Stimulated activated CD4-positive, alpha-beta T cell treated with anti-CD3 and anti-CD28 coated beads, Interleukin-12 subunit alpha, Interleukin-12 subunit beta, amount 100 ng/mL, for 24 hours (primary cell): ENCODE measurements at regions not wholly inside any gene's neighbourhood (a gene's known extent, or its start where the extent isn't known, plus 50 kb on each side); places are given as distances from the start of the nearest gene placed in this dataset.

ENCODE experiments used
- DNase-seq, 2 experiments: peaks; one replicate each; pipeline ENCODE4 v3.0.0-alpha.2; 2020; ENCODE audit warnings: low read depth in 2 of 2

DNA sequence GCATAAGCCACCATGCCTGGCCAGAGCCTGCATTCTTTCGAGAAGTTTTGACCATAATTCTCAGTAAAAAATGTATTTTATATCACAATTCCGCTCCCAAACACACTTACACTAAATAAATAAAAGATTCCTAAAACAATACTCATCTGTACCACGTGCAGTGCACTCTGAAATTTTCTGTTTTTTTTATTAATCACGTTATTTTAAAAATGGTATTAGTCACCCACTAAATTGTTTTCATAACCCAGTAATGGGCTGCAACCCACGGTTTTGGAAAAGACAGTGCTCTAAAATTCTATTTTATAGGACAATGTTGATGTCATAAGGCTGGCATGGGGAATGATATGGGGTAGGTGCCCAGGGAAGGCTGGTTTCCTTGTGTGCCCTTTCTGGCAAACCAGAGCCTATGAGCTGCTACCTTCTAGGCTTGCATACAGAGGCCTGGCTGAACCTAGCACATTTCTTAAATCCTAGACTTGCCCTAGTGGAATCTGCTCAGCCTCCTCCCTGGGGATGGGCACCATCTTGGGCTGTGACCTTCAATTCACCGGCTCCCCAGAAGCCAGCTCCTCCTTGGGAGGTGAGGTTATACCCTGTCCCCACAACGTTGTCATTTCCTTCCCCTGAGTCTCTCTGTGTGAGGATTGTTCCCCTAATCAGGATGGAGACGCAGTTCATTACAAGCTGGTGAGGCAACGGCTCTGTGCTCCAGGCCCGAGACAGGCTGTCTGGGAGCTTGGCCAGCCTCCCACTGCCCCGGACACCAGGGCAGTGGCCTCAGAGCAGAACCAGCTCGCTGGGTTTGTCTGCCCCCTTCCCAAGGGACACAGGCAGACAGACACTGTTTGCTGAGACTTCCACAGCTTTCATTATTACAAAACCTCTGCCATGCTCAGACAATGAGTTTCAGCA, 116.5 kb upstream of the NAV2 start:
- no peak for DNase-seq

DNA sequence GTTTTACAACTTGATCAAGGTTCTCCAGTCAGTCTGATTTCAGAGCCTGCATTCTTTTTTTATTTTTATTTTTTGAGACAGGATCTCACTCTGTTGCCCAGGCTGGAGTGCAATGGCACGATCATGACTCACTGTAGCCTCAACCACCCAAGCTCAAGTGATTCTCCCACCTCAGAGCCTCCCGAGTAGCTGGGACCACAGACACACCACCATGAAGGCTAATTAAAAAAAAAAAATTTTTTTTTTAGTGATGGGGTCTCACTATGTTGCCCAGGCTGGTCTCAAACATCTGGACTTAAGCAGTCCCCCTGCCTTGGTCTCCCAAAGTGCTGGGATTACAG, 117.2 kb upstream of the NAV2 start:
- DNase-seq: no peak

DNA sequence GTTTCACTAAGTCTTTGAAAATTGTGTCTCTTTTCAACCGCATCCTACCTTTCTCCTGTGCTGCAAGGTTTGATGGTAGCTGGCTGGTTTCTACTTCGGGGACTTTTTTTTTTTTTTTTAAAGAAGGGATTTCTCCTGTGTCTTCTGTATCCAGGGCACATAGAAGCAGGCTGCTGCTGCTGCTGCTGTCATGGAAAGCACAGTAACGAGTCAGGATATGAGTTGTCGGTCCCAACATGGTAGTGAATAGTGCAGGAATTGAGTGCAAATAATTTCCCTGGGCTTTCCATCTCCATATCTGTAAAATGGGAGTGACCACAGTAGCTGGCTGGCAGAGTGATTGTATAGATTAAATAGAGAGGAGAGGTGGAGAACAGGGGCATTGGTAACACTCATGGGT, 118.3 kb upstream of the NAV2 start:
- DNase-seq: no peak

DNA sequence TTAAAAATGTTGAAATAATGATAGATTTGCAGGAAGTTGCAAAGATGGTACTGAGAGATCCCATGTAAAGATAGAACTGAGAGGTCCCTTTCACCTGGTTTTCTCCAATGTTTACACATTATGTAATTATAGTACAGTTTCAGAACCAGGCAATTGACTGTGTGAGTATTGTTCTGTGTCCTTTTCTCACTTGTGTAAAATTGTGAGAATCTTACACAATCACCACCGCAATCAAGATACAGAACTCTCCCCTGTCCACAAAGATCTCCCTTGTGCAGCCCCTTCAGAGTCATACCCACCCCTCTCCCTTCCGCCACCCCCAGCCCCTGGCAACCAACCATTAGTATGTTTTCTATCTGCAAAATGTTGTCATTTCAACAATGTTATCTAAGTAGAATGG, 119.8 kb upstream of the NAV2 start:
- no peak for DNase-seq

DNA sequence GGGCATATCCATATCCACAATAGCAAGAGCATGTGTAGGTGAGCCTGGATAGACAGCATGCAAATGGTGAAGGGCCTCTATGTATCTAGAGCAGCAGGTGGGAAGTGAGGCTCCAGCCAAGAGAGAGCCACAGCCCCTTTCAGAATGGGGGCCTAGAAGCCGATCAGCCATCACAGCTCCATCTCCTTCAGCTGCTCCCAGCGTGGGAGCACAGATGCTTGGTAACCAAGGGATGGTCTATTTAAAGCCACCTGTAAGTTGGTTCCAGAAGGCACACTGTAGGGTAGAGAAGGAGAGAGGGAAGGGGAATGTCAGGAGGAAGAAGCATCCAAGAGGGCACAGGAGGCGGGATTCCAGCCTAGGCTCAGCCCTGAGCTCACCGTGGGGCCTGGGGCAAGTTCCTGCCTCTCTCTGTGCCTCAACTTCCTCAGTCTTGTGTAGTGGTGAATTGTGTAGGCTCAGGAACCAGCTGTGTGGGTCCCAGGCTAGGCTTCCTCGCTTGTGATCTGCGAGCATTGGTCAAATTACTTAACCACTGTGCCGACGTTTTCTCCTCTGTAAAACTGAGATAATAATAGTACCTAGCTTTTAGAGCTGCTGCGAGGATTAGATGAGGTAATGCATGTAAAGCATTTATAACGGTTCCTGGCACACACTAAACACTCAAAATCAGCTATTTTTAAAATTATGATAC, 122.9 kb upstream of the NAV2 start:
- no peak for DNase-seq

DNA sequence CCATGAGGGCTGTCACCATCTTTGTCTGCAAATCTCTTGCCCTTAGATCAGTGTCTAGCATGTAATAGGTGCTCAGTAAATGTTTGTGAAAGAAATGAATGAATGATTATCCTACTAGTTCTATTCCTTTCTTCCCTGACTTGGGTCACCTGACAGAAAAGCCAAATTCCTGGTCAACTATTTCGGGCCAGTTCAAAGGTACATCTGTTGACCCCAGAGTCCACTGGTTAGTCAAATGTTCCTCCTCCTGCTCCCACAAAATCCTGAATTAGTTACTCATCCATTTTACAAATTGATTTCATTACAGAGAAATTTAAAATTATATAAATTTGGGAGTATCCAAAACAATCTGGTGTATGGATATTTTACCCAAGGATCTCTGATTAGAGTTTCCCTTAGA, 124.7 kb upstream of the NAV2 start:
- no peak for DNase-seq

DNA sequence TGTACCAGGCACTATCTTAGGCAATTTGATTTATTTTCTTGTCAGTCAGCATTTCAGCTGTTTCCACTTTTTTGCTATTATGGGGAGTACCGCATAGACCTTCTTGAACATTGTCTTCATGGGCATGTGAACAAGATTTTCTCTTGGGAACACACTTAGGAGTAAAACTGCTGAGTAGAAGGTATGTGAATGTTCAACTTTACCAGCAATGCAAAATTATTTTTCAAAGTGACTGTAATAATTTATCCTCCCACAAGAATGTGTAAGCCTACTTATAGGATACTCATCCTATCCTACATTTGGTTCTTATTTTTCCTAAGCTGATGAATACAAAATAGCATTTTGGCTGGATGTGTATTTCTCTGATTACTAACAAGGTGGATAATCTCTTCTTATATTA, 132.0 kb upstream of the NAV2 start:
- DNase-seq: no peak

DNA sequence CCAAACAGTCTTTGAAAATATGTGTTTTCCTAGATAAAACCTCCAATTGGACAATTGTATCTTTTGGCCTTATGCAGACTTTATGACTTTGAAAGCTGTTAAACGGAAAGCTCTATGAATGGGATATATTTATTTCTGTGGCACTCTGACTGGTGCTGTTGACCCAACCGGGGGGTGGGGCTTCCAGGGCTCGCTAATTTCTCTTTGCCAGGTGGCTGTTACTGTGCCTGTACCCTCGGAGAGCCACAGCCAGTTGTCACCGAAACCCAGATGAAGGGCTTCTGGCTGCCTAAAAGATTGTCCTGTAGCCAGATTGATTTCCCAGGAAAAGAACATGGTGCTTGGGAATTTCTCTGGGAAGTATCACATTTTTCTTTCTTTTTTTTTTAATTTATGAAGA, 132.7 kb upstream of the NAV2 start:
- no peak for DNase-seq

DNA sequence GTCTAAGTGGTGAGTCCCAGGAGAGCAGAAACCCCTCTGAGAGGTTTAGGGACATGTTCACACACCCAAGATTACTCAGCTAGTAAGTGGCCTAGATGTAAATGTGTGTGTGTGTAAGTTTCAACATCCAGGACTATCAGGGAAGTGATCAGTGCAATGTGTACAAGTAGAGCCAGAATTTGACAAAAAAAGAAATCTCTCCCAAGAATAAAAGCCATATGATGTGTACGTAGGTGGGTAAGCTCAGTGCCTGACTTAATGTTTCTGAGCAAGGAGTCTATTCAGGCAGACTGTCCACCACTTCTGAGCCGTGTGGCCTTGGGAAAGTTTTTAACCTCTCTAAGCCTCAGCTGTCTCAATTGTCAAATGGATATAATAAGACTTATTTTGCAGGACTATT, 133.8 kb upstream of the NAV2 start:
- no peak for DNase-seq

DNA sequence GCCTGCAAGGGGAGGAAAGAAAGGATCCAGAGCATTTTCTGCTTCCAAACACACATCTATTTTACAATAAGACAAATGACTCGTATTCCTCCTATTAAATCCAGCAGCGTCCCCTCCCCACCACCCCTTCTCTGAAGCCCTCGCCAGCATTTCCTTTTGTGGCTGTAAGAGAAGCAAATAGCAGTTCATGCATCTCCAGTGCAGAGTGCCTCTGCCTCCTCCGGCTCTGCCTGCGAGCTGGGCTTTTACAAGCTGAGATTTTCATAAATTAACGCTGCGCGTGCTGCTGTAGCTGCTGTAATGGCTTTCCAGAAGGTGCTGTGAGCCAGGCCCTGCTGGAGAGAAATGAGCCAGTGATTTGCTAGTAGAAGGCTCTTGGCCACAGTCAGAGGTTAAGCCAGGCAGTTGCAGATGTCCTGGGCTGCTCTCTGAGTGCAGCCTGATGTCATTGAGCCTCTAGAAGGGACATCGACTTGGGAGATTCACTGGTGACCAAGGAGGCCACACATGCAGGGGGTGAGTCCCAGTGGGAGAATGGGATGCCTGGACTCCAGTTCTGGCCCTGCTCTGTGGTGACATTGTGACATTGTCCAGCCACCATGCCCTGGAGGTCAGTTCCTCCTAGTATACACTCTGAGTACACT, 134.5 kb upstream of the NAV2 start:
- DNase-seq: no peak

DNA sequence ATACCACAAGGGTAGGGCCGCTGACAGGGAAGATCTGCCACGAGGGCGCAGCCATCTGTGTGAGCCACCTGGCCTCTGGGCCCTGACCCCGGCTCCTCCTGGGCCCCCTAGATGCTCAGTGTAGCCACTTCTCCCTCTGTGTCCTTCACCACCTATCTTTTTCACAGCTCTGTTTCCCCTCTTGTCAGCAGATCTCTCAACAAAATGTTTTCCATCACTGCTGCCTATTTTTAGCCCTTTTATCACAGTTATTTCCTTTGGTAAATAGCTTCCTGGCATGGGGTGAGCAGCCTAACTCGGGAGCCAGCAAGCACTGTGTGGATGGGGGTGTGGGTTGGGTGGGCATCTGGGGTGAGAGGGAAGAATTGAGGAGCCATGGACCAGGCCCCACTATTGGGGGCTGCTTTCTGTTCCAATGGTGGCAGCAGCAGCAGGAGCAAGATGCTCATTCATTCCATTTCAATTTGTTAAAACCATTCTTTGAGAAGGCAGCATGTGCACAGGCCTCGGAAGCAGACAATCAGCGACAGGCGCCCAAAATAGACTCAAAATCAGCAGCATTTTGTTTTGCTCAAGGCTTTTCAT, 135.2 kb upstream of the NAV2 start:
- DNase-seq: no peak

DNA sequence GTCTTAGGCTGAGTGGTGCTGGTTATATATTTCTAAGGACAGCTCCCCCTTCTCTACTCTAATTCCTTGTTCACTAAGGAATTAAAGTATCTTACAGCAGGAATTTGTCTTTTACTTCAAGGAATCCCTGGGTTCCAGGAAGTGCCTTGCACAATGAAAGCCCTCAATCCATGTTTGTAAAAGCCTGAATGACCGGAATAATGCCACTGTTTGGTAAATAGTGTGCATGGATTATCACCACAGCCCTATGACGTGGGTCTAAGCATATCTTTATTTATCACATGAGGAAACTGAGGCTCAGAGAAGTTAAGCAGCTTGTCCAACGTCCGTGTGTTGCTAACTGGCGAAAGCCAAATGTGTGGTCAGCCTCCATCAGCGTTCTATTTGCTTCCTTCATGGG, 135.7 kb upstream of the NAV2 start:
- DNase-seq: no peak

DNA sequence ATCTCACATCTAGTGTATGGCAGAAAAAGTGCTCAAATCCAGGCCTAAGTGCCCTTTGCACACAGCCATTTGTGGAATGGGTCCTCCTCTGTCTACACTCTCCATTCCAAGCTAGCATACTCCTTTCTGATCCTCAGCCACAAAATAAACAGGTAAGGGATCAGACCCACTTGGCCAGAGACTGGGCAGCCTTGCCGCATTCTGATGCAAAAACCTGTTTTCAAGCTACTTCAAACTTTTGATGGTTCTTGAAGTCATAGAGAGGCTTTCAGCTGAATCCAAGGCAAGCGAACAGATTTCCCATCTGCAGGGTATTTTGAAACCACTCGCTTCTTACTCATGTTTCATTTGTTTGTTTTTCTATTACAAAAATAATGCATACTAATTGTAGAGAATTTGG, 136.6 kb upstream of the NAV2 start:
- no peak for DNase-seq

DNA sequence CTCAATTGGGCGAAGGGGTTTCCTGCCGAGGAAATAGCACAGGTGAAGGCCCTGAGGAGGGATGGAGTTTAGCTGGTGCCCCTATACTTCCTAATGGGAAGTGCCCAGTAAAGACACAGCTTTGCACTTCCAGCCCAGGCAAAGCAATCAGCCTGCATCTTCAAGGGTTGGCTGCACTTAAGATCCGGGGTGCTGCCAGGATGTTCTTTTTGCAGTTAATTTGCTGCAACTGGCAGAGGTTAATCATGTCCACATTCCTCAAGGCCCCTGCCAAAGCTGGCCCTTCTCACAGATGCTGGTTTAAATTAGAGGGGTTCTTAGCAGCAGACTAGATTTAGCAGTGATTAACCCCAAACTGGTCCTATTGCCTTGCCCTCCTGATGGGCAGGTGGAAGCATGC, 137.7 kb upstream of the NAV2 start:
- no peak for DNase-seq

DNA sequence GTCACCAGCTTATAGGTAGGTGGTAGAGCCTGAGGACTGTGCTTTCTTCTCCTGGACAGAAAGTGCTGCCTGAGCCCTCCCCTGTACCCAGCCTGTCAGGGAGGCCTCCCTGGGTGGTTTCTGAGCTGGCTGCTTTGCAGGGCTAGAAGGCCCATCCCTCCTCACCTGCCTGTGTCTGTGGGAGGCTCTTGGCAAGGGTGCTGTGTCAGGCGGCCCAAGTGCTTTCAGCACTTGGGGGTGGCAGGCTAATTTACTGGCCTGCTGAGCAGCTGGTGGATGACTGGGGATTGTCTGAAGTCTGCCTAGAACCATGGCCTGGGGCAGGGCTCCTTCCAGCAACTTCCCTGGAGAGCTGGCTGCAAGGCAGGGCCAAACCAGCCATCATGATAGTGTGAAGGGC, 139.0 kb upstream of the NAV2 start:
- DNase-seq: no peak

DNA sequence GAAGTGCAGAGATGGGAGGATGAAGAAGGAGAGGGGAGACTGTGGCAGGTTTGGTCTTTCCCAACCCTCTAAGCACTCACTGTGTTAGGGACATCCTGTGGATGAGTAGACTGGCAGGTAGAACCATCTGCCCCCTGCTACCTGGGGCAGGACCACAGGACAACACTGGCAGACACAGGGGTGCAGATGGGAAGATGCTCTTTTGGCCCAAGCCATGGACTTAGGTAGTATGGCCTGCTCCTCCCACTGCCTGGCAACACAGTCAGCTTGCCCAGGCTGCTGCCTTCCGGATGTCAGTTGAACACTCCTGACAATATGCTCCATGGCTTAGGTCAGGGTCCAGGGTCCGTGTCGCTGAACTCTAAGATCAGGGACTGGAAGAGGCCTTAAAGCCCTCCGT, 140.7 kb upstream of the NAV2 start:
- DNase-seq: no peak

DNA sequence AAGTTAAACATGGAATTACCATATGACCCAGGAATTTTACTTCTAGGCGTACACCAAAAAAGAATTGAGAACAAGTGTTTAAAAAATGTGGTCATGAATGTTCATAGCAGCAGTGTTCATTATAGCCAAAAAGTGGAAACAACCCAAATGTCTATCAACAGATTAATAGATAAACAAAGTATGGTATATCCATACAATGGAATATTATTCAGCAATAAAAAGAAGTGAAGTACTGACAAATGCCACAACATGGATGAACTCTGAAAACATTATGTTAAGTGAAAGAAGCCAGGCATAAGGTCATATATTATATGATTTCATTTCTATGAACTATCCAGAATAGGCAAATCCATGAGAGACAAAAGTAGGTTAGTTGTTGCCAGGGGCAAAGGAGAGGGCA, 141.7 kb upstream of the NAV2 start:
- DNase-seq: no peak

DNA sequence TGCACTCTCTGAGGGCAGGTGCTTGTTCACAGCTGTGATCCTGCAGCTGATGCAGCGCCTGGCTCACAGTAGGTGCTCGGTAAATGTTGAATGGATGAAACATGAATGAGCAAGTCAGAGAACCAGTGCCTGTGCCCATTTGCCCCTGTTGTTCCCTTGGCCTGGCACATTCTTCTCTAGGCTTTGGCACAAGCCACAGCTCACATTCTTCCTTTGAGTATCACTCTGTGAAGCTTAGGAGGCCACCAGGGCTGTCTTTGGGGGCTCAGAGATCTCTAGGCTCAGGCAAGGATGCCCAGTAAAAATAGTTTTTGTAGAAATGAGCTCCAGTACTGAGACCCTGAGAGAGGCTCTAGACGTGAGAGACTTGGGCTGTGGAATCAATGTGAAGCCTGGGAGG, 144.6 kb upstream of the NAV2 start:
- no peak for DNase-seq

DNA sequence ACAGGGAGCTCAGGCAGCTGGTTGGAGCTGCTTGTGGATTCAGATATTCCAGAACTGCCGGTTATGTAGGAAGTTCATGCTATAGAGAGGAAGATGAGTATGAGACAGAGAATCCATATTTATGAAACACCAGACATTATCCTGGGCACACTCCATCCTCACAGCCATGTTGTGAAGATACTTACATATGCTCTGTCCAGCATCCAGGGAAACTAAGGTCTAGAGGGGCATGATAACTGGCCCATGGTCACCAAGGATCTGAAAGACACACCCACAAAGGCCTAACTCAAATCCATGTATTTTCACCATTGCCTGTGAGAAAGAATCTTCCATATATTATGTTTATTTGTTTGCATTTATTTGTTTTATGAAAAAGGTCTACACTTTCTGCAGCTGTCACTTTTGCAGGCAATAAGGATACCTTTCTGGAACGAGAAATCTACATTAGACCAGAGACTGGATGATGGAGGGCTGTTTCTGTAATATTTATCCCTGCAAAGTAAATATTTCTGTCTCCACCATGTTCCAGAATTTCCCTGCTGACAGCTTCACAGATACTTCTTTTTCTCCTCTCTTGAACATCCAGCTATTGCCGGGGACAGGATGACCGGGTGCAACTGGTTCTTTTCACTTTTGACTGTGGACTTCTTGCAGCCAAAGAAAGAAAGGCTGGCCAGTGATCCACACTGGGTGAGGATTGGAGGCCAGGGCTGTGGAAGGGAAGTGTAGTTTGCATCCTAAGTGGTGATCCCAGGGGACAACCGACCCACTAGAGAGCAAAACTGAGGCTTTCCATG, 145.9 kb upstream of the NAV2 start:
- no peak for DNase-seq

DNA sequence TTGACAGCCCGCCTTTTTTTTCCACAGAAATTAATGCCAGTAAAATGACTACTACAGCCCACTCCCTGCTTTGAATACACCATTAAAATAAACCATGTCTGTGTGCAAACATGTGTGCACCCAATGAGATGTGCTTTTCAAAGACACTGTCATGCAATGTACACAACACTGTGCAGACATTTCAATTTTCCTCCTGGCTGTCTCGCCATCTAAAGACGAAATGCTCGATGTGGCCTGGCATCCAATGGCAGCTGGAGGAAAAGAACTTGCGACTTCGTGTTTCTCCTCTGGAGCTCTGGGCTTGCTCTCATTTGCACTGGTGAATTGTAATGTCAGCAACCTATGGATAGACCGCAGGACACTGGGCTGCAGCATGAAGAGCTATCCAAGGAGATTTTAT, 147.0 kb upstream of the NAV2 start:
- DNase-seq: no peak

DNA sequence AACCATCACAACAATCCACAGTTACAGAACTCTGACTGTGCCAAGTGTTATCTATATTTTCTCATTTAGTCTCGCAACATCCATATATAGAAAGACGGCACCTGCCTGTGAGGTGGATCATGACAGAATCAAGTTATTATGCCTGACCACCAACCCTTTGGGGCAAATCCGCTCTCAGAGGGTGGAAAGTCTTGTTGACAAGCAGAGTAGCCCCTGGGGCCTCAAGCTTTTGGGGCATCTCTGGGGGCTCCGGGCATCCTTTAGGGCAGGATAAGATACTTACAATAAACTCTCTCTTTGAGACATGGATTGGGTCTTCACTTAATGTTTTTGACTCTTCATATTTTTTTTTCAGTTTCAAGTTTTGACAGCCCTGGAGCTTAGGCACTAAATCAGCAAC, 150.5 kb upstream of the NAV2 start:
- no peak for DNase-seq

DNA sequence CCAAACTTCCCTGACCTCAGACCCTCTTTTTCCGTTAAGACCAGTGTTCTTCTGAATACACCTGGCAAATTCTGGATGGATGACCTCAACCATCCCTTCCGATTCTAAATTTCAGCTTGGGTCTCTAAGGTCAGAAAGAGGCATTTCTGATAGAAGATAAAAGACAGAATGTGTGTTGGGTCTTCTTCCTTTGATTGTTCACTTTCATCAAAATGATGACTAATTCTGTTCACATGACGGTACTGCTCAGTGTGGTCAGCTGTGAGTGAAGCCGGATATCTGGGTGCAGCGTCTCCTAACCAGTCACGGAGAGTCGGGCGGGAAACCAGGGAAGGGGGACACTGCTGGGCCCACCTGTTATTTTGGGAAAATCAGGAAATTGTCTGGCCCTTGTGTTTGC, 151.6 kb upstream of the NAV2 start:
- no peak for DNase-seq
